ENCODE measurements at regions not wholly inside any gene's neighbourhood (a gene's known extent, or its start where the extent isn't known, plus 50 kb on each side); places are given as distances from the start of the nearest gene placed in this dataset.
A peak's percentile ranks its signal among the peaks of the same experiment; 100 is the strongest.

DNA sequence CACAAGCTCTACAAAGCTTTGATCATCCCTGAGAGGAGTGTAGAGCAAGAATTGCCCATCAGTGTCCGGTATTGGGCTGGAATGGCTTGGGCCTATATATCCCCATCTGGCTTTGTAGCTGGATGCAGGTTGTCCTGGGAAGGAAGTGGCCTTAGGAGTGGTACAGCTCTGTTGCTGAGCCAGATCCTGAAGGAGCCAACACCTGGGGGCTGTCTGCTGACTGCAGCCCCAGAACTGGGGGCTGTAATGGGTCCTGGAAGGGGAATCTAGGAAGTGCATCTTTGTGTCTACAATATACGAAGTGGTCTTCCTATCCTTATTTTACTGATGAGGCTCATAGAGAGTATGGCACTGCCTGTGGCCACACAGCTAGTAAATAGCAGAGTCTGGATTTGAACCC, 145.9 kb downstream of the CDC5L start:
- DNase-seq: no peak

GRCh38 chr6:44534291-44534690, 146.8 kb downstream of the CDC5L start:
- DNase-seq: no peak

- DNase-seq: no peak
Measured at GRCh38 chr6:44535446-44535845, 147.9 kb downstream of the CDC5L start.

GRCh38 chr6:44535967-44536366, 148.5 kb downstream of the CDC5L start:
- no peak for DNase-seq

DNA sequence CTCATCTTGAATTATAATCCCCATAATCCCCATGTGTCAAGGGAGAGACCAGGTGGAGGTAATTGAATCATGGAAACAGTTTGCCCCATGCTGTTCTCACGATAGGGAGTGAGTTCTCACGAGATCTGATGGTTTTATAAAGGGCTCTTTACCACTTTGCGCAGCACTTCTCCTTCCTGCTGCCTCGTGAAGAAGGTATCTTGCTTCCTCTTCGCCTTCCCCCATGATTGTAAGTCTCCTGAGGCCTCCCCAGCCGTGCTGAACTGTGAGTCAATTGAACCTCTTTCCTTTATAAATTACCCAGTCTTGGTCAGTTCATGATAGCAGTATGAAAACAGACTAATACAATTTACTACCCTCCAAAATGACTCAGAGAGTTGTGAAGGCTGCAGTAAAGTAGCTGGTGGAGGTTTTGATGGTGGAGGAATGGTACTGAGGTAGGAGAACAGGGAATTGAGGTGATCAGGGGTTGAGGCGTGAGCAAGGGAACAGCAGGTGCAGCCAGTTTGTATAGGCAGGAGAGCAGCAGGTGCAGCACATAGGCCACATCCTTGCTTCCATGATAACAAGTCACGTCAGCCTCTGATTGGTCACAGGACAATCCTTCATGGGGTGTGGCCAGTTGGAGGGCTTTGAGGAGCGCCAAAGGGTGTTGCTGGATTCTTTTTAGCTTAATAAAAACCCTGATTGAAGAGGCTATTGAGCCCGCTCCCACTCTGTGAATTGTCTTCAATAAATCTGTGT, 150.0 kb downstream of the CDC5L start:
- no peak for DNase-seq

DNA sequence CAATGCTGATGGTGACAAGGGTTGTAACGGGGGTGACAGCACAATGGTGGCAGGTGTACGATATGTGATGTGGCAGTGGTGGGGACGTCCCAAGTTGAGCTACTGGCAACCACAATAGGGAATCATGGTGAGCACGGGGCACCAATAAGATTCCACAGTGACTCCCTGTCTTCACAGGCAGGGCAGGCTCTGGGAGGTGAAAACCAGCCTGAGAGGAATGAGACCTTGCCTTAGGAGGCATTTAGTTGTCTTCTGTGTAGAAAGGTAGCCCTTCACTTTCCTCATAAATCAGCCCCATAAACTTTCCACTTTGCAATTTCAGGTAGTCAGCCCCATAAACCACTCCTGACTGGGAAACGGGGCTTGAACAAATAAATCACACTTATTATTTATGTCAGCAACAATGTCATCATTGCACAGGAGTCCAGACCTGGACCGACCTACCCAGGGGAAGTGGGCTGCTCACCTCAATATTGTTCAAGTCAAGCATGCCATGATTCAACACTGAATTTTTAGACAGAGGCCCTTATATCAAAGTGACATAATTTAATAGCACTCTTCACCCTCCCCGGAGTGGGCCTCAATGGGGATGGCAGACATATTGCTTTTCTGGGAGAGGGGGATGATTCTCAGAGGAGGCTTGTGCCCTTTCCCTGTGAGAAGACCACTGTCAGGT, 150.8 kb downstream of the CDC5L start:
- DNase-seq: no peak

- DNase-seq: no peak
Measured at GRCh38 chr6:44538807-44539201, 151.3 kb downstream of the CDC5L start.

DNA sequence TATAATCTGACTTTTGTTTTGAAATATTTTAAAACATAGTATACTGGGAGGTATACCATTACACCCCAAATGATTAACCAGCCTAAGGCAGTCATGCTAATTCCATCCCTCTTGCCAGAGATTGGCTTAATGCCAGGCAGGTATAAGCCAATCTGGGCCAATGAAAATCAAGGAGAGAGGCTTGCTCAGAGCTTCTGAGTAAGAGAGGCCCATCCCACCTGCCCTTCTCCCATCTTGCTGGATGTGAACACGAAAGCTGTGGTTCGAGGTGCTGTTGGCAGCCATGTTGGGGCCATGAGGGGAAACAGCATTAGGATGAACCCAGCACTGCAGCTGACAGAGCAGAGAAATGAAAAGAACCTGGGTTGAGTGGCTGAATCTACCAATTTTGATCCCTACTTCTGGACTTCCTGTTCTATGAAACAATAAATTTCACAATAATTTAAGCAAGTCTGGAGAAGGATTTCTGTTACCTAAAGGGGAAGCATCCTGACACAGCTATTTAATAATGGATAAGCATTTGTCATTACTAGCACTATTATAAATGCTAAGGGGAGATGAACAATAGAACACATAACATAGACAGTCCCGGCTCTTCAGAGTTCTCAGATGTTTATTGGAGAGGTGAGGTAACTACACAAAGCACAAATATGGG, 152.3 kb downstream of the CDC5L start:
- DNase-seq: no peak

- no peak for DNase-seq
Measured at GRCh38 chr6:44540881-44541280, 153.4 kb downstream of the CDC5L start.

DNA sequence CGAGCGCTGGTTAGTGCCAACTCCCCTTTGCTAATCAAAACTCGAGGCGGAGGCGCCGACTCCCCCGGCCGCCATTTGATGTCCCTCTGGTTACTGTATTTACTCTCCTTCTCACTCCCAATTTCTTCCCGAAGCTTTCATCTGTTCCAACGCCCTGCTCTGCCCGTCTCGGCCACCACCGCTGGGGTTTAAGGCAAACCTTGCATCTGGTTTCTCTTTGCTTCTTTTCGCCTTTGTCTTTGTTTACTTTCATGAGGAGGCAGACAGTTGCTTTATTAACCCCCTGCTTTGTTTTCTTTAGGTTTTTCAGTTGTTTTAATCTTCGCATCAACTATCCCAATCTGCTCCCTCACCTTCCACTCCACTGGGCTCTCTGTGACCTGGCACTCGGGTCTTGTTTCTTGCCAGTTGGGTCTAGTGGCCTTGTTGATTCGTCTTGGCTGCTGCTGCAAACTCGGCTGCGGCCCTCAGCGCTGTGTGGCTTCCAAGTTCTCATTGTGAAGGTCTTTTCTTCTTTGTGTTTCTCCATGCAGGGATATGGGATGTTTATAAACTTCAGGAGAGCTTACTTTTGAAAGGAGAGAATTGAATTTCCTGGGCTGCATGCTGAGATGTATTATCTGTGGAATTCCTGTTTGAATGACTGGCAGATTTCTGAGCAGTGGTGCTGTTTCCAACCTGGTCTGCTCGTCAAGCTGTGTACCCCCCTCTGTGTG, 155.1 kb downstream of the CDC5L start:
- DNase-seq: no peak

DNA sequence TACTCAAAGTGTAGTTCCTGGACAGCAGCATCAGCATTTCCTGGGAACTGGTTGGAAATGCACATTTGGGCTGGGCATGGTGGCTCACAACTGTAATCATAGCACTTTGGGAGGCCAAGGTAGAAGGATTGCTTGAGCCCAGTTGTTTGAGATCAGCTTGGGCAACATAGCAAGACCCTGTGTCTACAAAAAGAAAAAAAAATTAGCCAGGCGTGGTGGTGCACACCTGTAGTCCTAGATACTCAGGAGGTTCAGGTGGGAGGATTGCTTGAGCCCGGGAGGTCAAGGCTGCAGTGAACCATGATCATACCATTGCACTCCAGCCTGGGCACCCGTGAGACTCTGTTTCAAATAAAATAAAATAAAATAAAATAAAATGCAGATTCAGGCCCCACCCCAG, 156.2 kb downstream of the CDC5L start:
- DNase-seq: no peak

DNA sequence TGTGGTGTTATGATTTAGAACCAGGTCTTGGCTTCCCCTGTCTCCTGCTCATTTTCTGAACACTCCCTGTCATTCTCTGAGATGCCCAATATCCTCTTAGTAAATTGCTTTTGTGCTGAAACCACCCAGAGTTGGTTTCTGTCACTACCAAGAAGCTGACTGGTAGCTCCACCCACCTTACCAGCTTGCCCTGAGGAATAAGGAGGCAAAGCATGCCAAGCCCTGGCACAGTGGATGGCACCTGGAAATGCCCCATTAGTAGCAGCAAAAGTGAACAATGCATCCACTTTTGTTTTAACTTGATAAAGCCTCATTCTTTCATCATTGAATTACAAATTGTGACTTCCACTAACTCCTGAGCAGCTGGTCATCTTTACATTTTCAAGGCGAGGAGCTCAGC, 157.7 kb downstream of the CDC5L start:
- no peak for DNase-seq

GRCh38 chr6:44548319-44548718, 160.8 kb downstream of the CDC5L start:
- DNase-seq: no peak

GRCh38 chr6:44549516-44549915, 162.0 kb downstream of the CDC5L start:
- DNase-seq: no peak

- DNase-seq: no peak
Measured at GRCh38 chr6:44554194-44554593, 166.7 kb downstream of the CDC5L start.

GRCh38 chr6:44554861-44555260, 167.4 kb downstream of the CDC5L start:
- DNase-seq: no peak

DNA sequence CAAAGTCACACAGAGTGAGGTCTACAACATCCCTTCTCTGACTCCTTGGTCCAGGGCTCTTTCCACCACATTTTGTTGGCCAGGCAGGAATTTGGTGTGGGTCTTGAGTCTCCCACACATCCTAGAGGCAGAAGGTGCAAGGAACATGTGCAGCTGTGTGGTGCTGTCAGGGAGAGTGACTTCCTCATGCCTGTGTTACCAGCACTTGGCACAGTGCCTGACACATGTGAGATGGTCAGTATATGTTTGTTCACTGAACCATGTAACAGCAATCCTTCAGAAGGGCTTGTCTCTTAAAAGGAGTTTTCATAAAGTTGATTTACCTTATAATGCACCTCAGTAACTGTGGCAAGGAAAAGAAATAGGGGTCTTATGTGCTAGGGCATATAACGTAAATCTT, 168.5 kb downstream of the CDC5L start:
- peak; percentile 55 for DNase-seq

DNA sequence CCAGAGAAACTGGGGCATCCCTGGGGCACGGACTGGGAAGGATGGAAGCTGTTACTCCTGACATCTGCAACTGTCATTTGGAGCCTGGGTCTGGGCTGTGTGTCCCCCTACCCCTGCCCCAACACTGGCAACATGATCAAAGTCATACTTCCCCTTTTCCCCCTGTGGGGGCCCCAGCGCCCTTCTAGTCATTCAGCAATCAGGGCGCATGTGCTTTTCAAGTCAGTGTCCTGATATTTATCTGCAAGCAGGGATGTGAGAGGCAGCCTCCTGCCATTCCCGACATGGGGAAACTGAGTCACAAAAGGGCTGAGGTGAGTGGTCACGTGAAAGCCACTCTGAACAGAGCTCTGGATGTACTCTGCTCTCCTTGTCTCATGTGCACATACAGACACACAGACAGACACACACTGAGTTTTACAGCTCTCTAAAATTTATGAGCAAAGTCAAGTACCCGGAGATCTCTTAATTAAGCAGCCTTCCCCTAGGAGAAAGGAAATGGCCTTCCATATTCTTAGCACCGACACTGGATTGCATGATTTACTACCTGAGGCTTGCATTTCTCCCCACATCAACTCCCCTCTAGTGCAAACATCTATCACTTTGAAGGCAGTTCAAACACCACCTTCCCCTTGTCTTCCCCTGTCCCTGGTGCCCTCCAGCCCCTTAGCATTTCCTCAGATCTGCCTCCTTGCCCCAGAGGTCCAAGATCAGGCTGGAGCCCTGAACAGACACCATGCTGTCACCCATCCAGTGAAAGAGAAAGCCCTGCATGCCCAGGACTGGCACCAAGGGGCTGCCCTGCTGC, 170.7 kb downstream of the CDC5L start:
- DNase-seq: no peak

DNA sequence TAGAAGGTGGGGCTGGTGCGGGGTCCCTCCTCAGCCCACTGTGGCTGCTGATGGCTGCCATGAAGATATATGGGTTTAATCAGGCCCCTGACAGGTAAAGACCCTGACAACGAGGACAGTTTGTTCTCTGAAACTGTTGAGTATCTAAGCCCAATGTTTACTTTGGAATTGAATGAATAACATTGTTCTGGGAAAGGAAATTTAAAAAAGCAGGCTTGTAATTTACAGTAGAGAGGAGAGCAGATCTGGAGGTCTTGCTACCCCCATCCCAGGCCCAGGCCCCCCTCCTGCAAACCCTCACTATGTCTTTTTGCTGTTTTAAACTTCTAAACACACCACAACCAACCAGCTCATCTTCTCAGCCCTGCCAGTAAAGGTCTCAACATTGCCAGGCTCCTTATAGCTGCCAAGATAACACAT, 171.3 kb downstream of the CDC5L start:
- DNase-seq: no peak

- no peak for DNase-seq
Measured at GRCh38 chr6:44559486-44560270, 172.2 kb downstream of the CDC5L start.

- no peak for DNase-seq
Measured at GRCh38 chr6:44560458-44561059, 173.1 kb downstream of the CDC5L start.

Measured in hematopoietic multipotent progenitor cell treated with erythropoietin and hydrocortisone succinate and interleukin-3 and kit ligand, for 6 days (in vitro differentiated cells).